ENCODE measurements at regions not wholly inside any gene's neighbourhood (a gene's known extent, or its start where the extent isn't known, plus 50 kb on each side); places are given as distances from the start of the nearest gene placed in this dataset.
"Not testable (repeated sequence)": the region's sequence is repeated elsewhere in the genome, so short reads cannot be mapped to it uniquely, and the experiment has no call there.

DNA sequence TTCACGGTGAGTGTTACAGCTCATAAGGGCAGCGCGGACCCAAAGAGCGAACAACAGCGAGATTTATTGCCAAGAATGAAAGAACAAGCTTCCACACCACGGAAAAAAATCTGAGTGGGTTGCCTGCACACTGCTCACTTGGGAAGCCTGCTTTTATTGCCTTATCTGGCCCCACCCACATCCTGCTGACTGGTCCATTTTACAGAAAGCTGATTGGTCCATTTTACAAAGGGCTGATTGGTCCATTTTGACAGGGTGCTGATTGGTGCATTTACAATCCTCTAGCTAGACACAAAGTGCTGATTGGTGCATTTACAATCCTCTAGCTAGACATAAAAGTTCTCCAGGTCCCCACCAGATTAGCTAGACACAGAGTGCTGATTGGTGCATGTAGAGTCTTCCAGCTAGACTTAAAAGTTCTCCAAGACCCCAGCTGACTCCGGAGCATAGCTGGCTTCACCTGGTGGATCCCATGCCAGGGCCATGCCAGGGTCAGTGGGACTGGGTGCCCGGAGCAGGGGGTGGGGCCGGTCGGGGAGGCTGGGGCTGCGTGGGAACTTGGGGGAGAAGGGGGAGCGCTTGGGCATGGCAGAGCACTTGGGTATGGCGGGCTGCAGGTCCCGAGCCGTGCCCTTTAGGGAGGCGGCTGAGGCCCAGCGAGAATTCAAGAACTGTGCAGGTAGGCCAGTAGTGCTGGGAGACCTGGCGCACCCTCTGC, 75.4 kb upstream of the ATP1A1 start:
- Mint-ChIP-seq H3K36me3 (no peaks in the 10 kb centered on the region), H3K27me3 (peaks cover 0 to 2% of the 10 kb centered on the region in 2 donors), H3K4me1 (peaks cover 0 to 4% (median 3%) of the 10 kb centered on the region in 3 donors), H3K4me3 (no peak overlapping the region), H3K9me3 (no peaks in the 10 kb centered on the region), H3K27ac (no peak overlapping the region)
- DNase-seq: no peak
- H3K4me1 ChIP-seq (ENCODE audit: insufficient read depth, low read length): no peaks in the 10 kb centered on the region
- H3K9me3 ChIP-seq (ENCODE audit: low read length): no peaks in the 10 kb centered on the region
- POLR2A ChIA-PET: no interaction called here
- H3K4me3 ChIP-seq (ENCODE audit: low read length): no peak overlapping the region
- H3K27ac ChIP-seq (ENCODE audit: low read depth, low read length): no peak overlapping the region
- CTCF ChIA-PET: no interaction called here
- no peaks in the 10 kb centered on the region for H3K36me3 ChIP-seq (ENCODE audit: insufficient read depth, low read length)
- H3K27me3 ChIP-seq (ENCODE audit: insufficient read depth, low read length, poor library complexity, severe bottlenecking): no peaks in the 10 kb centered on the region

DNA sequence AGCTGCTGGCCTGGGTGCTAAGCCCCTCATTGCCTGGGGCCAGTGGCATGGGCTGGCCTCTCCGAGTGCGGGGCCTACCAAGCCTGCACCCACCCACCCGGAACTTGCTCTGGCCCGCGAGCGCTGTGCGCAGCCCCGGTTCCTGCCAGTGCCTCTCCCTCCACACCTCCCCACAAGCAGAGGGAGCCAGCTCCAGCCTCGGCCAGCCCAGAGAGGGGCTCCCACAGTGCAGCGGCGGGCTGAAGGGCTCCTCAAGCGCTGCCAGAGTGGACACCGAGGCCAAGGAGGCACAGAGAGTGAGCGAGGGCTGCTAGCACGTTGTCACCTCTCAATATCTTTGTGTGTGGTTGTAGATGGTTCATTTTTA, 74.8 kb upstream of the ATP1A1 start:
- H3K4me1 Mint-ChIP-seq; H3K36me3 Mint-ChIP-seq; H3K27me3 Mint-ChIP-seq; H3K27ac ChIP-seq (ENCODE audit: low read depth, low read length); H3K36me3 ChIP-seq (ENCODE audit: insufficient read depth, low read length); POLR2A ChIA-PET; H3K4me3 ChIP-seq (ENCODE audit: low read length); H3K4me3 Mint-ChIP-seq; H3K4me1 ChIP-seq (ENCODE audit: insufficient read depth, low read length); CTCF ChIA-PET; H3K9me3 Mint-ChIP-seq; H3K27ac Mint-ChIP-seq; H3K9me3 ChIP-seq (ENCODE audit: low read length); DNase-seq; H3K27me3 ChIP-seq (ENCODE audit: insufficient read depth, low read length, poor library complexity, severe bottlenecking): not testable (repeated sequence)

DNA sequence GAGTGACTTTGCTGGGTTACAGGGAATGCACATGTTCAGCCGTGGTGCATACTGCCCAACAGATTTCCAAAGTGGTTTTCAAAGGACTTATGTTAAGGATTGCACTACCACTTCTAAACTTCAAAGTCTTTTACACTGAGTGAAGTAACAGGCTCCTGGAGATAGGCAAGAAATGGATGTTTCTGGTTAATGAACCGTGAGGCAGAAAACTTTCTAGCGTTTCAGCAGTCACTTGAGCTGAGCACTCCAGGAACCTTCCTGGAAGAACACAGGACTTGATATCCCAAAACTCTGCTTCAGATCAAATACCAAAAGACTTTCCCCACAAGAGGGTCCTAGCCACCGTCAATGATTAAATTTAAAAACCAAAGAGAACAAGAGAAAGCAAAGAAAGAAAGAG, 74.3 kb upstream of the ATP1A1 start:
- H3K27ac Mint-ChIP-seq: no peak overlapping the region
- peaks cover 0 to 2% of the 10 kb centered on the region in 2 donors for H3K27me3 Mint-ChIP-seq
- no peaks in the 10 kb centered on the region for H3K9me3 Mint-ChIP-seq
- H3K4me1 Mint-ChIP-seq: peaks cover 0 to 4% (median 3%) of the 10 kb centered on the region in 3 donors
- H3K4me1 ChIP-seq (ENCODE audit: insufficient read depth, low read length): no peaks in the 10 kb centered on the region
- CTCF ChIA-PET: no interaction called here
- DNase-seq: no peak
- H3K36me3 ChIP-seq (ENCODE audit: insufficient read depth, low read length): no peaks in the 10 kb centered on the region
- no peak overlapping the region for H3K4me3 ChIP-seq (ENCODE audit: low read length)
- H3K27ac ChIP-seq (ENCODE audit: low read depth, low read length): no peak overlapping the region
- H3K36me3 Mint-ChIP-seq: peaks cover 0 to 1% (median 0%) of the 10 kb centered on the region in 3 donors
- no peaks in the 10 kb centered on the region for H3K9me3 ChIP-seq (ENCODE audit: low read length)
- POLR2A ChIA-PET: no interaction called here
- no peaks in the 10 kb centered on the region for H3K27me3 ChIP-seq (ENCODE audit: insufficient read depth, low read length, poor library complexity, severe bottlenecking)
- no peak overlapping the region for H3K4me3 Mint-ChIP-seq

DNA sequence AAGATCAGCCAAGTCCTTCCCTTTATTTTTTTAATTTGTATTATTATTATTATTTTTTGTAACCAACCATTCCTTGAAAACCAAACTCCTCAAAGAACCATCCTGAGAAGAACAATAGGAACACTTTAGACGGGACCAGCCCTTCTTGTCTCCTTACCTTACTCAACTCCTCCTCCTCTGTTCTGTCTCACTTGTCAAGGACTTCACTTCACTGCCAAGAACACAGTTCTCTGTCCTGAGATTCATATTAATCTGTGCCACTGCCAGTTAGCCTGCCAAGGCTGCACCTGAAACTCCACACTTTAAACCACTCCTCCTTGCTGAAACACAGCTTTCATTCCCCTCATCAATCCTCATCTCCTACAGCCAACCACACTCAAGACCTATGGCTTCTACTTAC, 73.8 kb upstream of the ATP1A1 start:
- Histone ChIP-seq H3K4me3 (ENCODE audit: low read length) (no peak overlapping the region), H3K4me1 (ENCODE audit: insufficient read depth, low read length) (no peaks in the 10 kb centered on the region), H3K27ac (ENCODE audit: low read depth, low read length) (no peak overlapping the region), H3K27me3 (ENCODE audit: insufficient read depth, low read length, poor library complexity, severe bottlenecking) (no peaks in the 10 kb centered on the region), H3K36me3 (ENCODE audit: insufficient read depth, low read length) (no peaks in the 10 kb centered on the region), H3K9me3 (ENCODE audit: low read length) (no peaks in the 10 kb centered on the region)
- peaks cover 0 to 4% (median 3%) of the 10 kb centered on the region in 3 donors for H3K4me1 Mint-ChIP-seq
- no peak for DNase-seq
- peaks cover 0 to 5% (median 0%) of the 10 kb centered on the region in 3 donors for H3K36me3 Mint-ChIP-seq
- CTCF ChIA-PET: no interaction called here
- H3K27ac Mint-ChIP-seq: no peak overlapping the region
- no peak overlapping the region for H3K4me3 Mint-ChIP-seq
- POLR2A ChIA-PET: no interaction called here
- H3K9me3 Mint-ChIP-seq: no peaks in the 10 kb centered on the region
- H3K27me3 Mint-ChIP-seq: peaks cover 0 to 2% of the 10 kb centered on the region in 2 donors

DNA sequence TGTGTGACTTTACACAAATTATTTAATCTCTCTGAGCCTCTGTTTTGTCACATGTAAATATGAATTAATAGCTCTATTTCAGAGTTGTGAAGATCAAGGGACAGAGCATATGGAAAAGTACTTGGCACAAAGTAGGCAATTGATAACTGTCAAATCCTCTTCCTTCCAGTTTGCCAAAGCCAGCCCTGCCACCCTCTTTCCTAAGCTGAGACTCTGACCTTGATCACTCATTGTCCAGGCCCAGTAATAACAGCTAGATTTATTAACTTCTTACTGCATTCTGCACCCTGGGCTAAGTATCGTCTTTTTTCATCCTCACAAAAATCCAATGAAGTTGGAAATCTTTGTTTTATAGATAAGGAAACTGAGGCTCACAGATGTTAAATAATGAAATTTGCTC, 70.8 kb upstream of the ATP1A1 start:
- POLR2A ChIA-PET: no interaction called here
- Mint-ChIP-seq H3K36me3 (peaks cover 0 to 9% (median 0%) of the 10 kb centered on the region in 3 donors), H3K4me1 (peaks cover 0 to 4% (median 3%) of the 10 kb centered on the region in 3 donors), H3K27me3 (peaks cover 0 to 4% of the 10 kb centered on the region in 2 donors), H3K9me3 (peaks cover 0 to 2% (median 0%) of the 10 kb centered on the region in 5 donors), H3K27ac (no peak overlapping the region), H3K4me3 (no peak overlapping the region)
- CTCF ChIA-PET: interaction anchor here (1.6 kb wide), 1 partner anchor 11 kb away, joined by 3 read pairs; no protein-coding TSS in a partner anchor
- H3K9me3 ChIP-seq (ENCODE audit: low read length): no peaks in the 10 kb centered on the region
- DNase-seq: no peak
- H3K27ac ChIP-seq (ENCODE audit: low read depth, low read length): no peak overlapping the region
- H3K4me3 ChIP-seq (ENCODE audit: low read length): no peak overlapping the region
- no peaks in the 10 kb centered on the region for H3K27me3 ChIP-seq (ENCODE audit: insufficient read depth, low read length, poor library complexity, severe bottlenecking)
- H3K36me3 ChIP-seq (ENCODE audit: insufficient read depth, low read length): no peaks in the 10 kb centered on the region
- H3K4me1 ChIP-seq (ENCODE audit: insufficient read depth, low read length): no peaks in the 10 kb centered on the region

DNA sequence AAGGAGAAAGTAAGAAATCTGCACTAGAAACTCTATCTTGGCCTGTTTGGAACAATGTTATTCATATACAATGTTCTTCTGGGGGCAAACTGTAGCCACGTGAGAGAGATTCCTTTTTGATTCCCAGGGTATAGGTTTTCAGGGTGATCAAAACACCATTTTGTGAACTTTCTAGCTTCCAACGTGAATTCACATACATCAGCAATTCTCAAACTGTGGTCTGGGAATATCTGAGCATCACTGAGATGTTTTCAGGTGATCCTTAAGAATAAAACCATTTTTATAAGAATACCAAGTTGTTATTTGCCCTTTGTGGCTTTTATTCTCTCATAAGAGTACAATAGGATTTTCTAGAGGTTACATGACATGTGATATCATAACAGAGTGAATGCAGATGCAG, 66.9 kb upstream of the ATP1A1 start:
- Histone ChIP-seq H3K9me3 (ENCODE audit: low read length) (no peaks in the 10 kb centered on the region), H3K4me3 (ENCODE audit: low read length) (no peak overlapping the region), H3K27ac (ENCODE audit: low read depth, low read length) (no peak overlapping the region), H3K27me3 (ENCODE audit: insufficient read depth, low read length, poor library complexity, severe bottlenecking) (no peaks in the 10 kb centered on the region), H3K4me1 (ENCODE audit: insufficient read depth, low read length) (no peaks in the 10 kb centered on the region), H3K36me3 (ENCODE audit: insufficient read depth, low read length) (no peaks in the 10 kb centered on the region)
- H3K27ac Mint-ChIP-seq: no peak overlapping the region
- peaks cover 0 to 2% (median 0%) of the 10 kb centered on the region in 5 donors for H3K9me3 Mint-ChIP-seq
- H3K36me3 Mint-ChIP-seq: peaks cover 0 to 9% (median 0%) of the 10 kb centered on the region in 3 donors
- H3K4me1 Mint-ChIP-seq: peaks cover 3 to 12% (median 12%) of the 10 kb centered on the region in 3 donors
- ChIA-PET CTCF (no interaction called here), POLR2A (no interaction called here)
- no peak for DNase-seq
- peaks cover 0 to 3% of the 10 kb centered on the region in 2 donors for H3K27me3 Mint-ChIP-seq
- no peak overlapping the region for H3K4me3 Mint-ChIP-seq

DNA sequence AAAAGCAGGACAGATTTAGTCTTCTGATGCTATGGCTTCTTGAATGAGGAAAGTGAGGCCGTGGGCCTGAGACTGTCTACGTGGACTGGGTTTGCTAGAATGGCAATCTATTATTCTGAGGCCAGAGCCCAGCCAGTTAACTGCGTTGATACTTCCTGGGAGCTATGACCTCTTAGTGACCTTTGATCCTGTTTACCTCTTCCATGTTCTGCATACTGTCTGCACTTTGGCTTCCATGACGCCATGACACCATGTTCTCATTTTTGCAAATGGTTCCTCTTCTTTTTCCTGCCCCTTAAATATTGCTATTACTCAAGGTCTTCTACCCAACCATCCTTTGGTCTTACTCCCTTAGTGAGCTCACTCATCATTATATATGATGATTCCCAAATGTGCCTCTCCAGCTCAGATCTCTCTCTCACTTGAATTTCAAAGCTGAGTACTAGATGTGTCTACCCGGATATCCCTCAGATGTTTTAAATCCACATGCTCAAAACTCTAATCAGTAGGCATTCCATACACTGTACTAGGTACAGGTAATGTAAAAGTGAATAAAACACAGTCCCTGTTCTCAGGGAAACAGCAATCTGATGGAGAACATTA, 66.1 kb upstream of the ATP1A1 start:
- Mint-ChIP-seq H3K9me3 (peaks cover 0 to 2% (median 0%) of the 10 kb centered on the region in 5 donors), H3K27me3 (peaks cover 0 to 3% of the 10 kb centered on the region in 2 donors), H3K4me1 (peaks cover 3 to 12% (median 12%) of the 10 kb centered on the region in 3 donors), H3K4me3 (no peak overlapping the region), H3K27ac (no peak overlapping the region), H3K36me3 (peaks cover 0 to 9% (median 0%) of the 10 kb centered on the region in 3 donors)
- no peak overlapping the region for H3K27ac ChIP-seq (ENCODE audit: low read depth, low read length)
- POLR2A ChIA-PET: no interaction called here
- DNase-seq: no peak
- H3K36me3 ChIP-seq (ENCODE audit: insufficient read depth, low read length): no peaks in the 10 kb centered on the region
- no peaks in the 10 kb centered on the region for H3K27me3 ChIP-seq (ENCODE audit: insufficient read depth, low read length, poor library complexity, severe bottlenecking)
- CTCF ChIA-PET: interaction anchor here (0.7 kb wide), 1 partner anchor 39 kb away, joined by 3 read pairs; no protein-coding TSS in a partner anchor
- no peak overlapping the region for H3K4me3 ChIP-seq (ENCODE audit: low read length)
- H3K4me1 ChIP-seq (ENCODE audit: insufficient read depth, low read length): no peaks in the 10 kb centered on the region
- no peaks in the 10 kb centered on the region for H3K9me3 ChIP-seq (ENCODE audit: low read length)

DNA sequence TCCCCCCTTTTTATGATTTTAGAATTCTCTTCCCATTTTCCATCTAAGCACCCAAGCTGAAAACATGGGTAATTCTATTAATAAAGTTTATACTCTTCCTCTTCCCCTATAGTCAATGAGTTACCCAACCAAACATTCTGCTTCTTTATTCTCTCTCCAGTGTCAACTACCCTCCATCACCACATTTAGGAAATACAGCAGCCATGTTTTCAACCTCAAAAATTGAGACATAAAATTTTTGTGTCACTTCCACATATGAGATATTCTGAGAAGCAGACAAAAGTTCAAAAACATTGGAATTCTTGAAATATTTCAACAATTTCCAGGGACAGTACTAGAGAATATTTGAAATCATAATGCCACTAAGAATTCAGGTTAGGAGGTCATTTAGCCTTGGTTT, 64.8 kb upstream of the ATP1A1 start:
- CTCF ChIA-PET: no interaction called here
- Mint-ChIP-seq H3K27me3 (peaks cover 0 to 3% of the 10 kb centered on the region in 2 donors), H3K9me3 (peaks cover 0 to 2% (median 0%) of the 10 kb centered on the region in 5 donors), H3K36me3 (peaks cover 0 to 9% (median 0%) of the 10 kb centered on the region in 3 donors), H3K4me3 (no peak overlapping the region), H3K4me1 (peaks cover 3 to 12% (median 12%) of the 10 kb centered on the region in 3 donors), H3K27ac (no peak overlapping the region)
- no peaks in the 10 kb centered on the region for H3K4me1 ChIP-seq (ENCODE audit: insufficient read depth, low read length)
- no peak overlapping the region for H3K4me3 ChIP-seq (ENCODE audit: low read length)
- H3K9me3 ChIP-seq (ENCODE audit: low read length): no peaks in the 10 kb centered on the region
- no peaks in the 10 kb centered on the region for H3K27me3 ChIP-seq (ENCODE audit: insufficient read depth, low read length, poor library complexity, severe bottlenecking)
- no peaks in the 10 kb centered on the region for H3K36me3 ChIP-seq (ENCODE audit: insufficient read depth, low read length)
- DNase-seq: no peak
- no peak overlapping the region for H3K27ac ChIP-seq (ENCODE audit: low read depth, low read length)
- POLR2A ChIA-PET: no interaction called here

Data from CD8-positive, alpha-beta memory T cell (primary cell).